Neural cell (in vitro differentiated cells): ENCODE measurements at regions not wholly inside any gene's neighbourhood (a gene's known extent, or its start where the extent isn't known, plus 50 kb on each side); places are given as distances from the start of the nearest gene placed in this dataset.

Experiments used
- CTCF ChIP-seq: fragments of 450-650 bp; IDR thresholded peaks from 2 replicates; pipeline ENCODE4 v1.5.1; 2014; ENCODE audit warnings: antibody characterized with exemption, mild to moderate bottlenecking, moderate library complexity; ENCODE audit not compliant: poor library complexity, severe bottlenecking
- EP300 ChIP-seq: fragments of 450-650 bp; conservative IDR thresholded peaks from 2 replicates; pipeline ENCODE4 v1.6.1; 2014; ENCODE audit warnings: antibody characterized with exemption, mild to moderate bottlenecking, moderate library complexity; ENCODE audit not compliant: poor library complexity, severe bottlenecking
- EZH2 ChIP-seq: fragments of 200-600, 300-800 bp; shearing (Covaris generic), sonication (generic); IDR thresholded peaks from 2 replicates; pipeline ENCODE4 v1.6.1; 2014; ENCODE audit warnings: antibody characterized with exemption, low read length, borderline replicate concordance, mild to moderate bottlenecking; ENCODE audit not compliant: insufficient read depth, poor library complexity, severe bottlenecking
- MXI1 ChIP-seq: fragments of 450-650 bp; conservative IDR thresholded peaks from 2 replicates; pipeline ENCODE4 v1.6.1; 2014; ENCODE audit warnings: antibody characterized with exemption, mild to moderate bottlenecking; ENCODE audit not compliant: poor library complexity, severe bottlenecking
- POLR2AphosphoS5 ChIP-seq: IDR thresholded peaks from 2 replicates; pipeline ENCODE4 v1.6.1; 2012
- REST ChIP-seq: IDR thresholded peaks from 2 replicates; pipeline ENCODE4 v1.6.1; 2012; ENCODE audit warnings: borderline replicate concordance
- SMC3 ChIP-seq: fragments of 450-650 bp; conservative IDR thresholded peaks from 2 replicates; pipeline ENCODE4 v1.6.1; 2014; ENCODE audit warnings: antibody characterized with exemption, mild to moderate bottlenecking, moderate library complexity; ENCODE audit not compliant: poor library complexity
- TAF1 ChIP-seq: IDR thresholded peaks from 2 replicates; pipeline ENCODE4 v1.6.1; 2012; ENCODE audit warnings: low read depth

DNA sequence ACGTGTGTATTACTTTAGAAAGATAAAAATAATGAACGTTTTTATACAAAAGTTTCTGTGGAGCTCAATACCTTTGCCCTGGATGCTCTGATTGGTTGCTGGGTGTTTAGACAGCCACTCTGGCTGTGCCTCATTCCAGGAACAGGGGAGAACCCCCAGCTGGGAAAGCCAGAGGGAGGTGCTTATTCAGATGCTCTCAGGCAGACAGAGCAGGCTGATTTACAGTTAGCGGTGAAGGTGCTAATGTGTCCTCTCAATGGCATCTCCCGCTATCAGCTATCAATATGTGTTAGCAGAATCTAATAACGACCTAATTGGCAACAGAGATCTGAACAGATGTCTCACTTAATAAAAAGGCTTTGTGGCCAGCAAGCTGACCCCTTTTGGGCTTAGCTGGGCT is 402.3 kb downstream of the NUAK1 start:
- no peak for TF ChIP-seq CTCF
- TF ChIP-seq EP300 = no peak
- no peak for TF ChIP-seq TAF1
- no peak for TF ChIP-seq POLR2AphosphoS5
- TF ChIP-seq EZH2 = no peak
- TF ChIP-seq MXI1 = no peak
- no peak for TF ChIP-seq REST
- no peak for TF ChIP-seq SMC3
